Heart left ventricle (tissue), 16 donors: ENCODE measurements at regions not wholly inside any gene's neighbourhood (a gene's known extent, or its start where the extent isn't known, plus 50 kb on each side); places are given as distances from the start of the nearest gene placed in this dataset.

ENCODE experiments used
- ATAC-seq, 4 donors: fragments of 200-7000 bp; cut with Tn5 transposase; one replicate each; pipeline ENCODE4 v1.9.1; 2020 to 2022; ENCODE audit warnings: moderate library complexity in 4 of 4, mild to moderate bottlenecking in 3 of 4, moderate number of reproducible peaks in 1 of 4
- DNase-seq, 5 donors: peaks; one replicate each; pipeline ENCODE4 v3.0.0-alpha.2; 2020
- H3K27ac ChIP-seq, 12 donors: fragments of 200-600 bp; sonication (generic) in 4 of 12; one replicate each; pipeline versions ENCODE4 v1.5.0 to v1.8.0; 2016 to 2022; ENCODE audit warnings: mild to moderate bottlenecking in 2 of 12
- H3K27me3 ChIP-seq, 9 donors: fragments of 200-600 bp; sonication (generic) in 2 of 9; one replicate each; pipeline versions ENCODE4 v1.5.1 to v1.8.0; 2016 to 2022; ENCODE audit warnings: mild to moderate bottlenecking in 3 of 9
- H3K36me3 ChIP-seq, 9 donors: fragments of 200-600 bp; sonication (generic) in 2 of 9; one replicate each; pipeline versions ENCODE4 v1.5.0 to v1.8.0; 2018 to 2022; ENCODE audit warnings: mild to moderate bottlenecking in 2 of 9
- H3K4me1 ChIP-seq, 12 donors: fragments of 200-600 bp; sonication (generic) in 4 of 12; one replicate each; pipeline versions ENCODE4 v1.5.0 to v1.8.0; 2016 to 2022; ENCODE audit warnings: mild to moderate bottlenecking in 3 of 12
- H3K4me3 ChIP-seq, 12 donors: fragments of 200-600 bp; sonication (generic) in 4 of 12; one replicate each; pipeline versions ENCODE4 v1.5.0 to v1.8.0; 2017 to 2022; ENCODE audit warnings: mild to moderate bottlenecking in 9 of 12, moderate library complexity in 4 of 12
- H3K9me3 ChIP-seq, 12 donors: fragments of 200-600 bp; sonication (generic) in 4 of 12; one replicate each; pipeline versions ENCODE4 v1.5.0 to v1.8.0; 2016 to 2022; ENCODE audit warnings: mild to moderate bottlenecking in 1 of 12
- CTCF ChIP-seq, 12 donors: fragments of 200-600 bp; sonication (generic) in 4 of 12; IDR thresholded peaks; one replicate each; pipeline versions ENCODE4 v1.5.0 to v1.8.0; 2018 to 2022; ENCODE audit warnings: antibody characterized with exemption in 12 of 12, mild to moderate bottlenecking in 5 of 12
- POLR2A ChIP-seq, 2 donors: fragments of 450-650 bp; IDR thresholded peaks; one replicate each; pipeline ENCODE4 v1.6.1; 2017; ENCODE audit warnings: antibody characterized with exemption in 2 of 2, mild to moderate bottlenecking in 2 of 2, moderate library complexity in 2 of 2
- WGBS, 4 donors: extraction: QIAGEN DNeasy Blood & Tissue Kit in 2 of 4; methylation state at CpG; one replicate each; pipeline versions ENCODE4 v1.1.5 to v1.1.7; 2013 to 2018; 5-methylcytosine and 5-hydroxymethylcytosine counted together
- intact Hi-C, 10 donors: fragments of 100-400 bp; cut with DNase I; formaldehyde crosslinking; loops; one replicate each; pipeline versions ENCODE4 v1.11.1 to v1.14.2; 2022
- donor health status: ischemic (EF 13 %, LVEDD 7.1; RV severe dilation, severe dysfunction).
- donor health status: healthy with polysubstance abuse.
- donor health status: DM: no; HTN: yes; CAD: no.
- donor health status: DM: no; HTN: no; CAD: no.
- donor health status: ischemic (EF 25% LVEDD 6.9; RV normal size, moderate dysfunction).
- donor health status: ischemic (EF 25% LVEDD 5.7; RV mildly dilated, moderate dysfunction).
- donor health status: healthy.
- donor health status: DM: yes; HTN: yes; CAD: no.
- donor health status: ischemic (EF 35%, LVEDD 5.7; RV mildly dilated, moderate dysfunction).
- donor health status: nonischemic (EF 11% LVEDD 7.7; RV severe dilation, severe dysfunction).
- donor health status: DM: yes; HTN: yes; CAD: no.
- donor health status: PGD.
- donor health status: ischemic (EF 29% LVEDD 5.4; RV normal size, mild dysfunction).
- donor health status: nonischemic (EF 23%, LVEDD 6.1; RV moderate dilation, normal function).

- no peak overlapping the region for H3K4me3 ChIP-seq
- no peaks in the 10 kb centered on the region for H3K9me3 ChIP-seq
- ATAC-seq (peak in 3 of 4 donors; percentile 42 to 68 (median 57)), DNase-seq (no peak)
- peaks cover 0 to 6% (median 0%) of the 10 kb centered on the region in 12 donors for H3K4me1 ChIP-seq
- WGBS, 4 donors: 69 to 77% (median 75%) methylated on average over 10 of the region's 10 CpGs
- H3K27me3 ChIP-seq: no peaks in the 10 kb centered on the region
- intact Hi-C loops: loop anchor here in 6 of 10 donors (5.0 to 10.0 kb wide), 4 partner anchors 141 to 272 kb away; no protein-coding TSS in a partner anchor
- H3K36me3 ChIP-seq: no peaks in the 10 kb centered on the region
- H3K27ac ChIP-seq: no peak overlapping the region
- TF ChIP-seq POLR2A (IDR thresholded peaks at IDR 0.05): no peak
- no peak for TF ChIP-seq CTCF (IDR thresholded peaks at IDR 0.05)
Observed at GRCh38 chr15:29936353-29937049, 114.2 kb upstream of the TJP1 start.

- Histone ChIP-seq H3K36me3 (no peaks in the 10 kb centered on the region), H3K4me1 (peaks cover 0 to 6% (median 0%) of the 10 kb centered on the region in 12 donors), H3K27ac (no peak overlapping the region), H3K4me3 (no peak overlapping the region), H3K27me3 (no peaks in the 10 kb centered on the region), H3K9me3 (no peaks in the 10 kb centered on the region)
- ATAC-seq: peak in 3 of 4 donors; percentile 70 to 81 (median 73)
- TF ChIP-seq POLR2A (IDR thresholded peaks at IDR 0.05) (no peak), CTCF (IDR thresholded peaks at IDR 0.05) (peak in 9 of 12 donors; percentile 7 to 49 (median 32))
- WGBS, 4 donors: 81 to 86% (median 84%) methylated on average over 3 of the region's 3 CpGs
- no peak for DNase-seq
- intact Hi-C loops: loop anchor here in 6 of 10 donors (1.0 to 10.0 kb wide), 5 partner anchors 142 to 271 kb away; no protein-coding TSS in a partner anchor
Observed at GRCh38 chr15:29935296-29936004, 113.2 kb upstream of the TJP1 start.

- DNase-seq (no peak), ATAC-seq (no peak)
- Histone ChIP-seq H3K9me3 (no peaks in the 10 kb centered on the region), H3K27me3 (no peaks in the 10 kb centered on the region), H3K4me1 (peaks cover 0 to 6% (median 0%) of the 10 kb centered on the region in 12 donors), H3K36me3 (no peaks in the 10 kb centered on the region), H3K4me3 (no peak overlapping the region), H3K27ac (no peak overlapping the region)
- intact Hi-C loops: loop anchor here in 4 of 10 donors (5.0 to 10.0 kb wide), 3 partner anchors 259 to 269 kb away; no protein-coding TSS in a partner anchor
- 69 to 81% (median 78%) methylated on average over 2 of the region's 2 CpGs for WGBS, 4 donors
- TF ChIP-seq CTCF (IDR thresholded peaks at IDR 0.05): no peak
- TF ChIP-seq POLR2A (IDR thresholded peaks at IDR 0.05): no peak
Observed at GRCh38 chr15:29934251-29934650, 112.0 kb upstream of the TJP1 start.
